DND-41 (cell line): ENCODE measurements at regions not wholly inside any gene's neighbourhood (a gene's known extent, or its start where the extent isn't known, plus 50 kb on each side); places are given as distances from the start of the nearest gene placed in this dataset.
"Not testable (repeated sequence)": the region's sequence is repeated elsewhere in the genome, so short reads cannot be mapped to it uniquely, and the experiment has no call there.

Experiments
- ATAC-seq: fragments of 200-7000 bp; cut with Tn5 transposase; 3 replicates; pipeline ENCODE4 v1.9.1; 2021; ENCODE audit warnings: low read depth; ENCODE audit not compliant: insufficient read depth
- DNase-seq: peaks from one replicate; pipeline ENCODE4 v3.0.0-alpha.2; 2020
- H2AFZ ChIP-seq: 2 replicates; pipeline ENCODE4 v1.6.0; 2012; ENCODE audit warnings: low read depth, low read length
- H3K27ac ChIP-seq: 2 replicates; pipeline ENCODE4 v1.5.1; 2012; ENCODE audit warnings: low read length, inconsistent platforms
- H3K27me3 ChIP-seq: fragments of 200-600 bp; sonication (generic); 2 replicates; pipeline ENCODE4 v1.6.0; 2012; ENCODE audit warnings: low read length, mild to moderate bottlenecking, inconsistent platforms; ENCODE audit not compliant: insufficient read depth, poor library complexity
- H3K36me3 ChIP-seq: 2 replicates; pipeline ENCODE4 v1.5.1; 2012; ENCODE audit warnings: low read length, inconsistent platforms; ENCODE audit not compliant: insufficient read depth
- H3K4me1 ChIP-seq: 2 replicates; pipeline ENCODE4 v1.5.1; 2012; ENCODE audit warnings: mild to moderate bottlenecking, low read length; ENCODE audit not compliant: insufficient read depth
- H3K4me2 ChIP-seq: 2 replicates; pipeline ENCODE4 v1.6.0; 2012; ENCODE audit warnings: mild to moderate bottlenecking, moderate library complexity, low read length, inconsistent platforms; ENCODE audit not compliant: insufficient read depth
- H3K4me3 ChIP-seq, 2 experiments: fragments of 200-600 bp in 1 of 2; shearing (Covaris generic) in 1 of 2; 2 replicates each; pipeline ENCODE4 v1.5.1; 2012 to 2016; ENCODE audit warnings: inconsistent platforms in 2 of 2, low read length in 2 of 2, mild to moderate bottlenecking in 2 of 2, low read depth in 1 of 2, moderate library complexity in 1 of 2
- H3K79me2 ChIP-seq: 2 replicates; pipeline ENCODE4 v1.6.0; 2012; ENCODE audit warnings: low read length, inconsistent platforms; ENCODE audit not compliant: insufficient read depth
- H3K9ac ChIP-seq: 2 replicates; pipeline ENCODE4 v1.6.0; 2012; ENCODE audit warnings: low read depth, mild to moderate bottlenecking, inconsistent platforms, low read length, moderate library complexity
- H3K9me3 ChIP-seq: 2 replicates; pipeline ENCODE4 v1.5.1; 2012; ENCODE audit warnings: low read length, moderate library complexity, mild to moderate bottlenecking, inconsistent platforms; ENCODE audit not compliant: insufficient read depth, severe bottlenecking
- H4K20me1 ChIP-seq: 2 replicates; pipeline ENCODE4 v1.6.0; 2012; ENCODE audit warnings: low read length; ENCODE audit not compliant: insufficient read depth
- CTCF ChIP-seq: IDR thresholded peaks from 2 replicates; pipeline ENCODE4 v1.5.1; 2012; ENCODE audit warnings: borderline replicate concordance, low read length, moderate library complexity, mild to moderate bottlenecking; ENCODE audit not compliant: poor library complexity, severe bottlenecking; ENCODE audit errors: extremely low read depth
- EZH2 ChIP-seq: IDR thresholded peaks from 3 replicates; pipeline ENCODE4 v1.6.1; 2012; ENCODE audit warnings: borderline replicate concordance, low read depth, mild to moderate bottlenecking, moderate library complexity, low read length, inconsistent platforms; ENCODE audit not compliant: severe bottlenecking

GRCh38 chr5:87195616-87196015, 72.1 kb upstream of the RASA1 start:
- Histone ChIP-seq H3K36me3 (no peaks in the 10 kb centered on the region), H3K27ac (no peak overlapping the region), H3K9ac (no peak overlapping the region), H3K4me2 (no peak overlapping the region), H3K9me3 (no peaks in the 10 kb centered on the region), H3K27me3 (peaks cover 3% of the 10 kb centered on the region), H3K4me1 (no peaks in the 10 kb centered on the region), H2AFZ (no peak overlapping the region), H3K79me2 (no peaks in the 10 kb centered on the region), H3K4me3 (no peak overlapping the region), H4K20me1 (no peaks in the 10 kb centered on the region)
- ATAC-seq (no peak), DNase-seq (no peak)
- TF ChIP-seq CTCF (no peak), EZH2 (no peak)

- ATAC-seq: no peak
- Histone ChIP-seq H3K36me3 (no peaks in the 10 kb centered on the region), H3K4me2 (no peak overlapping the region)
Observed at GRCh38 chr5:87198010-87198409, 69.7 kb upstream of the RASA1 start.

GRCh38 chr5:87199246-87199645, 68.4 kb upstream of the RASA1 start:
- not testable (repeated sequence) for H3K79me2 ChIP-seq, H3K4me2 ChIP-seq, H3K27me3 ChIP-seq, H3K4me3 ChIP-seq, H3K36me3 ChIP-seq, H3K9me3 ChIP-seq, H3K27ac ChIP-seq, H2AFZ ChIP-seq, ATAC-seq, DNase-seq, H3K4me1 ChIP-seq, H4K20me1 ChIP-seq, H3K9ac ChIP-seq

More at GRCh38 chr5:87198010-87198409, 69.7 kb upstream of the RASA1 start:
- no peaks in the 10 kb centered on the region for H3K4me1 ChIP-seq
- no peak overlapping the region for H2AFZ ChIP-seq
- no peak for DNase-seq
- H3K79me2 ChIP-seq: no peaks in the 10 kb centered on the region
- no peak overlapping the region for H3K9ac ChIP-seq
- peaks cover 3% of the 10 kb centered on the region for H3K27me3 ChIP-seq
- no peaks in the 10 kb centered on the region for H4K20me1 ChIP-seq
- no peak overlapping the region for H3K4me3 ChIP-seq
- no peaks in the 10 kb centered on the region for H3K9me3 ChIP-seq
- no peak for TF ChIP-seq CTCF
- no peak for TF ChIP-seq EZH2
- H3K27ac ChIP-seq: no peak overlapping the region

- not testable (repeated sequence) for H2AFZ ChIP-seq, DNase-seq
Observed at GRCh38 chr5:87199704-87200103, 68.0 kb upstream of the RASA1 start.

GRCh38 chr5:87210076-87210475, 57.6 kb upstream of the RASA1 start:
- no peak for TF ChIP-seq EZH2
- TF ChIP-seq CTCF: no peak

More at GRCh38 chr5:87199704-87200103, 68.0 kb upstream of the RASA1 start:
- H3K36me3 ChIP-seq, H3K4me1 ChIP-seq, H3K27ac ChIP-seq, ATAC-seq, H4K20me1 ChIP-seq, H3K9ac ChIP-seq, H3K4me3 ChIP-seq, H3K4me2 ChIP-seq, H3K27me3 ChIP-seq, H3K79me2 ChIP-seq, H3K9me3 ChIP-seq: not testable (repeated sequence)

More at GRCh38 chr5:87210076-87210475, 57.6 kb upstream of the RASA1 start:
- Histone ChIP-seq H3K36me3 (no peaks in the 10 kb centered on the region), H3K9ac (no peak overlapping the region), H3K9me3 (no peaks in the 10 kb centered on the region), H2AFZ (no peak overlapping the region), H3K4me1 (no peaks in the 10 kb centered on the region), H3K27ac (no peak overlapping the region), H4K20me1 (no peaks in the 10 kb centered on the region), H3K4me2 (no peak overlapping the region), H3K4me3 (no peak overlapping the region), H3K27me3 (no peaks in the 10 kb centered on the region), H3K79me2 (no peaks in the 10 kb centered on the region)
- ATAC-seq (no peak), DNase-seq (no peak)
